ENCODE measurements at regions not wholly inside any gene's neighbourhood (a gene's known extent, or its start where the extent isn't known, plus 50 kb on each side); places are given as distances from the start of the nearest gene placed in this dataset.

- TF ChIP-seq CTCF (IDR thresholded peaks at IDR 0.05) (no peak), POLR2A (IDR thresholded peaks at IDR 0.05) (no peak)
Observed at GRCh38 chr7:130990178-130990832, 256.3 kb upstream of the KLF14 start.

Data from tibial nerve (tissue), 3 donors.